ENCODE measurements at regions not wholly inside any gene's neighbourhood (a gene's known extent, or its start where the extent isn't known, plus 50 kb on each side); places are given as distances from the start of the nearest gene placed in this dataset.

DNA sequence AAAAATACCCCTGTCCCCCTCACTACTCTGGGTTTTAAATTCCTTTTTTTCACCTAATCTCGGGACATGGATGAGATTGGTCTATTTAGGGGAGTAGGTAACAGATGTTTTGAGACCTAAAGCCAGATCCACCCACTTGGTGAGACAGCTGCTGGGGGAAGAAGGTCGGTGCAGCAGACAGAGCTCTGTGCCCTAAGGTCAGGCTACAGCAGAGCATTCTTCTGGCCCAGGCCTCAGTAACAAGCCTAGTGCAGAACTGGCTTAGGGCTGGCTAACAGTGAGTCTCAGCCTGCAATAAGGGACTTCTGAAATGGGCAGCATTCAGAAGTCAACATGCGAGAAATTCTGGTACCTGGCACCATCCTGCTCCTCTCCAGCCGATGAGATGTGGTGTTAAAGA is 444.9 kb upstream of the KIRREL3 start:
- ChIA-PET POLR2A (no interaction called here), CTCF (no interaction called here)
- H3K4me3 ChIP-seq (replicated peaks in 1 of 3; ENCODE audit: insufficient read depth in 1 of 3, low read depth in 1 of 3, low read length in 3 of 3): no peak overlapping the region
- no peaks in the 10 kb centered on the region for H3K4me1 ChIP-seq (ENCODE audit: control insufficient read depth, extremely low read depth, insufficient read depth, low read length)
- H2AFZ ChIP-seq (ENCODE audit: low read depth, low read length): no peak overlapping the region
- dilution Hi-C loops (cut with MboI; ENCODE audit: extremely low pct_ligation_motif_present, low sequenced_read_pairs) (no loop called here), intact Hi-C loops (cut with micrococcal nuclease) (no loop called here)
- no TSS peak for BruUV-seq (replicated peaks)
- H3K27me3 ChIP-seq (ENCODE audit: control insufficient read depth in 2 of 2, insufficient read depth in 2 of 2, low read length in 2 of 2): no peaks in the 10 kb centered on the region
- H3K79me2 ChIP-seq (ENCODE audit: control insufficient read depth, insufficient read depth, low read length): no peaks in the 10 kb centered on the region
- no peak for FAIRE-seq
- H3K4me2 ChIP-seq (ENCODE audit: insufficient read depth, low read length): no peak overlapping the region
- no peaks in the 10 kb centered on the region for H3K9me1 ChIP-seq (replicated peaks; ENCODE audit: control insufficient read depth, extremely low read depth, insufficient read depth, low read length)
- no peak for DNase-seq (ENCODE audit: low read depth, low spot score)
- no peak overlapping the region for H3K27ac ChIP-seq (ENCODE audit: insufficient read depth, low read depth, low read length)
- H4K20me1 ChIP-seq (replicated peaks; ENCODE audit: control insufficient read depth, extremely low read depth, insufficient read depth, low read length): no peaks in the 10 kb centered on the region
- no peak overlapping the region for H3K9ac ChIP-seq (replicated peaks; ENCODE audit: extremely low read depth, insufficient read depth, low read length)
- no peaks in the 10 kb centered on the region for H3K9me3 ChIP-seq (replicated peaks; ENCODE audit: control insufficient read depth, insufficient read depth, low read length)
- TF ChIP-seq FOS (IDR thresholded peaks at IDR 0.05; ENCODE audit: borderline replicate concordance, insufficient read depth, low read length): no peak
- no peak for TF ChIP-seq EZH2 (IDR thresholded peaks at IDR 0.05; ENCODE audit: borderline replicate concordance, low read depth, low read length, severe bottlenecking)
- TF ChIP-seq MYC (IDR thresholded peaks at IDR 0.05; ENCODE audit: low read depth, low read length): no peak
- TF ChIP-seq, protein P1, sequence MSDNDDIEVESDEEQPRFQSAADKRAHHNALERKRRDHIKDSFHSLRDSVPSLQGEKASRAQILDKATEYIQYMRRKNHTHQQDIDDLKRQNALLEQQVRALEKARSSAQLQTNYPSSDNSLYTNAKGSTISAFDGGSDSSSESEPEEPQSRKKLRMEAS (IDR thresholded peaks at IDR 0.05; ENCODE audit: insufficient read depth, insufficient read length): no peak
- TF ChIP-seq POLR2AphosphoS5 (IDR thresholded peaks at IDR 0.05; ENCODE audit: insufficient read depth, low read depth, low read length): no peak
- no peak for TF ChIP-seq GATA2 (IDR thresholded peaks at IDR 0.05; ENCODE audit: insufficient read depth, insufficient read length, low read depth, low read length)
- TF ChIP-seq JUN (IDR thresholded peaks at IDR 0.05; ENCODE audit: borderline replicate concordance, insufficient read depth, insufficient read length, low read depth): no peak
- TF ChIP-seq, protein P2, sequence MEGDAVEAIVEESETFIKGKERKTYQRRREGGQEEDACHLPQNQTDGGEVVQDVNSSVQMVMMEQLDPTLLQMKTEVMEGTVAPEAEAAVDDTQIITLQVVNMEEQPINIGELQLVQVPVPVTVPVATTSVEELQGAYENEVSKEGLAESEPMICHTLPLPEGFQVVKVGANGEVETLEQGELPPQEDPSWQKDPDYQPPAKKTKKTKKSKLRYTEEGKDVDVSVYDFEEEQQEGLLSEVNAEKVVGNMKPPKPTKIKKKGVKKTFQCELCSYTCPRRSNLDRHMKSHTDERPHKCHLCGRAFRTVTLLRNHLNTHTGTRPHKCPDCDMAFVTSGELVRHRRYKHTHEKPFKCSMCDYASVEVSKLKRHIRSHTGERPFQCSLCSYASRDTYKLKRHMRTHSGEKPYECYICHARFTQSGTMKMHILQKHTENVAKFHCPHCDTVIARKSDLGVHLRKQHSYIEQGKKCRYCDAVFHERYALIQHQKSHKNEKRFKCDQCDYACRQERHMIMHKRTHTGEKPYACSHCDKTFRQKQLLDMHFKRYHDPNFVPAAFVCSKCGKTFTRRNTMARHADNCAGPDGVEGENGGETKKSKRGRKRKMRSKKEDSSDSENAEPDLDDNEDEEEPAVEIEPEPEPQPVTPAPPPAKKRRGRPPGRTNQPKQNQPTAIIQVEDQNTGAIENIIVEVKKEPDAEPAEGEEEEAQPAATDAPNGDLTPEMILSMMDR (IDR thresholded peaks at IDR 0.05; ENCODE audit: extremely low read depth in 1 of 2, insufficient read depth in 1 of 2, low read depth in 1 of 2, low read length in 2 of 2): no peak
- no peak for TF ChIP-seq POLR2A (IDR thresholded peaks at IDR 0.05; ENCODE audit: low read depth, low read length)
- H3K36me3 ChIP-seq (ENCODE audit: control insufficient read depth in 2 of 2, extremely low read depth in 1 of 2, insufficient read depth in 2 of 2, low read length in 2 of 2): no peaks in the 10 kb centered on the region

All from endothelial cell of umbilical vein (primary cell).